ENCODE measurements at regions not wholly inside any gene's neighbourhood (a gene's known extent, or its start where the extent isn't known, plus 50 kb on each side); places are given as distances from the start of the nearest gene placed in this dataset.

GRCh38 chr2:8374782-8375181, 307.1 kb upstream of the ID2 start:
- TF ChIP-seq CTCF (IDR thresholded peaks at IDR 0.05) (no peak), POLR2A (IDR thresholded peaks at IDR 0.05; ENCODE audit: low read depth) (no peak)

Measured in esophagus muscularis mucosa (tissue), 3 donors.